ENCODE measurements at regions not wholly inside any gene's neighbourhood (a gene's known extent, or its start where the extent isn't known, plus 50 kb on each side); places are given as distances from the start of the nearest gene placed in this dataset.
"Not testable (repeated sequence)": the region's sequence is repeated elsewhere in the genome, so short reads cannot be mapped to it uniquely, and the experiment has no call there.

GRCh38 chr22:49704345-49705215 lies 123.1 kb downstream of the BRD1 start:
- H3K4me3 Mint-ChIP-seq = no peak overlapping the region
- no peaks in the 10 kb centered on the region for H3K36me3 Mint-ChIP-seq (ENCODE audit: low read depth)
- H3K27me3 Mint-ChIP-seq = peaks cover 24% of the 10 kb centered on the region
- H3K27ac Mint-ChIP-seq = no peak overlapping the region
- POLR2A ChIA-PET = no interaction called here
- no peaks in the 10 kb centered on the region for H3K4me1 Mint-ChIP-seq
- DNase-seq = no peak
- CTCF ChIA-PET = interaction anchor here (0.6 to 0.7 kb wide), 2 partner anchors 358 to 1275 kb away, joined by 3 read pairs; no protein-coding TSS in a partner anchor
- H3K9me3 Mint-ChIP-seq = peaks cover 10% of the 10 kb centered on the region

DNA sequence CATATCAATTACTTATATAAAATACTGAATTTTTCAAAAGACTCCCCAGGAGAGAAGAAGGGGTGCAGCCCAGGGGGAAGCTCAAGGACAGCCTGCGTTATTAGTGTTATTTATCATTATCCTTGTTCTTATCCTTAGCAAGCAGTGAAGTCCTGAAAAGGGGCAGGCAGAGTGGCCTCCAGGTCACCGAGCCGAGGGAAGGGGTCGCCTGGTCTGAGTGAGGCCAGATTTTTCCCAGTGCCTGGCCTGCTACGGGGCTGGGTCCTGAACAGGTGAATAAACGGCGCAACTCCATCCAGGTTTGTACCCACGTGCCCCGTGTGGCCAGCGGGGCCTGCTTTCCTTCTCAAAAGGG lies 123.7 kb downstream of the BRD1 start:
- no peaks in the 10 kb centered on the region for H3K36me3 Mint-ChIP-seq (ENCODE audit: low read depth)
- H3K27me3 Mint-ChIP-seq = peaks cover 24% of the 10 kb centered on the region
- ChIA-PET POLR2A (no interaction called here), CTCF (no interaction called here)
- H3K4me1 Mint-ChIP-seq = no peaks in the 10 kb centered on the region
- peaks cover 10% of the 10 kb centered on the region for H3K9me3 Mint-ChIP-seq
- no peak overlapping the region for H3K4me3 Mint-ChIP-seq
- no peak overlapping the region for H3K27ac Mint-ChIP-seq
- DNase-seq = no peak

DNA sequence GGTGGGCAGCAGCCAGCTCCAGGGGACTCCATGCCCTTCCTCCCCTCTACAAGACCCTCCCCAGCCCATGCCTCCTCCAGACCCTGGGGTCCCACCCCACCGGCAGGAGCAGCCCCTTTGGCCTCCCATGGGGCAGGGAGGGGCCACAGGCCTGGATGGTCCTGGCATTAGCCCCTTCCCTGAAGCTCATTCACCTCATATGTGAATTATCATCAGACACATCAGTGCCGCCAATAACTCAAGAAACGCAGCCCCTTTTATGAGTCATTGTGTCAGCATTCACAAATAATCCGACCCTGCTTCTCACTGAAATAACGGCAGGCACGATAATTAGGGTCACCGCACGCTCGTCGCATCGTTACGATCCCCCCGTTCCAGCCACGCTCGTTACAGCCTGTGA lies 124.2 kb downstream of the BRD1 start:
- no peaks in the 10 kb centered on the region for H3K4me1 Mint-ChIP-seq
- DNase-seq = no peak
- H3K27ac Mint-ChIP-seq = no peak overlapping the region
- peaks cover 9% of the 10 kb centered on the region for H3K9me3 Mint-ChIP-seq
- POLR2A ChIA-PET = no interaction called here
- peaks cover 22% of the 10 kb centered on the region for H3K27me3 Mint-ChIP-seq
- H3K36me3 Mint-ChIP-seq (ENCODE audit: low read depth) = no peaks in the 10 kb centered on the region
- no peak overlapping the region for H3K4me3 Mint-ChIP-seq
- CTCF ChIA-PET = no interaction called here

GRCh38 chr22:49702068-49702397 lies 125.6 kb downstream of the BRD1 start:
- Mint-ChIP-seq H3K9me3 (peaks cover 11% of the 10 kb centered on the region), H3K27ac (no peak overlapping the region), H3K4me1 (no peaks in the 10 kb centered on the region), H3K27me3 (peaks cover 17% of the 10 kb centered on the region), H3K4me3 (no peak overlapping the region), H3K36me3 (ENCODE audit: low read depth) (no peaks in the 10 kb centered on the region)
- CTCF ChIA-PET = no interaction called here
- DNase-seq = no peak
- POLR2A ChIA-PET = no interaction called here

DNA sequence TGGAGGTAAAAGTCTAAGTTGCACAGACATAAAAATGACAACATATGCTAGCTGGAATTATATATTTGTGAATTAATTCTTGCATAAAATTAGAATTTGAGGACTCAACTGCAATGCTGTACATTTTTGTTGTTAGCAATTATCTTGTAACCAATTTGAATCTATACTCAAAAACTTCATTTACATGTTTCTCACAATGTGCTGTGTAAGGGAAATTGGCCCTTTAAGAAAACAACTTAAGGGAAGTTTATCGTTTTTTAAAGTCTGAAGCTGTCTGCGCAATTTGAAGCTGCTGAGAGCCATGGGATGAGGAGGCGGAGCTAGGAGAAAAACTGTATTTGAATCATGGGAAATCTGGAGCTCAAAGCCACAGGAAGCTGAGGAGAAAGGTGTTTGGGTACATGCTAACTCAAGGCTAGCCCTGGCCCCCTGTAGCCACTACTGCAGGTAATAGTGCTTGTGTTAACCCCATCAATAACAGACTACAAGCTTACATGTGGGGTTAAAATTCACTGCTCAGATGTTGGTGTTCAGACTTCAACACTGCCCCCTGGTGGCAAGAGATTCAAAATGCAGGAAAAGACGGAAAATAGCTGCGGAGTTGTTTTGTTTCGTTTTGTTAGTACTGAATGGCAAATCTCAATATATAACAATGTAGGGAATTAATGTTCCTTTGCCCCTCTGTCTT lies 126.1 kb downstream of the BRD1 start:
- Mint-ChIP-seq H3K4me3 (no peak overlapping the region), H3K27me3 (peaks cover 15% of the 10 kb centered on the region), H3K4me1 (no peaks in the 10 kb centered on the region), H3K27ac (no peak overlapping the region), H3K9me3 (peaks cover 12% of the 10 kb centered on the region), H3K36me3 (ENCODE audit: low read depth) (no peaks in the 10 kb centered on the region)
- ChIA-PET CTCF (interaction anchor here (0.6 kb wide), 1 partner anchor 356 kb away, joined by 3 read pairs; no protein-coding TSS in a partner anchor), POLR2A (no interaction called here)
- DNase-seq = no peak

GRCh38 chr22:49699928-49700498 lies 127.7 kb downstream of the BRD1 start:
- Mint-ChIP-seq H3K27me3 (peaks cover 8% of the 10 kb centered on the region), H3K4me3 (no peak overlapping the region), H3K36me3 (ENCODE audit: low read depth) (no peaks in the 10 kb centered on the region), H3K9me3 (peaks cover 12% of the 10 kb centered on the region), H3K4me1 (no peaks in the 10 kb centered on the region), H3K27ac (no peak overlapping the region)
- DNase-seq = no peak
- CTCF ChIA-PET = no interaction called here
- POLR2A ChIA-PET = no interaction called here

- CTCF ChIA-PET = no interaction called here
- H3K4me1 Mint-ChIP-seq = no peaks in the 10 kb centered on the region
- no peak overlapping the region for H3K4me3 Mint-ChIP-seq
- no peaks in the 10 kb centered on the region for H3K36me3 Mint-ChIP-seq (ENCODE audit: low read depth)
- POLR2A ChIA-PET = no interaction called here
- no peak for DNase-seq
- peaks cover 6% of the 10 kb centered on the region for H3K27me3 Mint-ChIP-seq
- H3K27ac Mint-ChIP-seq = no peak overlapping the region
- H3K9me3 Mint-ChIP-seq = peaks cover 12% of the 10 kb centered on the region
Observed at GRCh38 chr22:49699476-49699875, 128.2 kb downstream of the BRD1 start.

DNA sequence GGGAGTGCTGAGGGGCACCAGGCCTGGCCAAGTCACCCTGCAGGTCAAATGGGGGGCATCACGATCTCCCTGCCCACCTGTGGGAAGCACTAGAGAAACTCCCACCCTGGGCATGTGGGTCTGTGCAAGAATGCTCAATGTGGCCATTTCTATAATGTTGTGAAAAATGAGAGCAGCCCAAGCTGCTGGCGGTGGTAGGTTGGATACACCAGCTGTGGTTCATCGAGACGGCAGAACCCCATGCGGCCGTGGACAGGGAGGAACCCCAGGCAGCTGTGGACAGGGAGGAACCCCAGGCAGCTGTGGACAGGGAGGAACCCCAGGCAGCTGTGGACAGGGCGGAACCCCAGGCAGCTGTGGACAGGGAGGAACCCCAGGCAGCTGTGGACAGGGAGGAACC lies 129.1 kb downstream of the BRD1 start:
- H3K4me1 Mint-ChIP-seq; H3K27ac Mint-ChIP-seq; H3K4me3 Mint-ChIP-seq; CTCF ChIA-PET; H3K27me3 Mint-ChIP-seq; DNase-seq; H3K36me3 Mint-ChIP-seq (ENCODE audit: low read depth); POLR2A ChIA-PET: not testable (repeated sequence)
- peaks cover 12% of the 10 kb centered on the region for H3K9me3 Mint-ChIP-seq

DNA sequence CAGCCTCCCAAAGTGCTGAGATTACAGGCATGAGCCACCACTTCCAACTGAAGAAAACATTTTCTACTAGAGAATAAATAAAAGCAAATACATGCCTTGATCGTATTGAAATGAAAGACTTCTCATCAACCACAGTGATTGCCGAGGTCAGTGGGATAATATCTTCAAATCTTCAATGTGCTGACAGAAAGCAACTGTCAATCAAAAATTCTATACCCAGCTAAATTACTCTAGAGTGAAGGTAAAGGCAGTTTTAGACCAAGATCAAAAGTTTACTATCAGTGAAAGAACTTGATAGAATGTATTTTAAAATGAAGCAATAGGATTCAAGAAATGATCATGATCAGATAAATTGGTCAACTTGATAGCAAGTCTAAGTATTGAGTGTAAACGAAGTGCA lies 130.6 kb downstream of the BRD1 start:
- Mint-ChIP-seq H3K27me3 (no peaks in the 10 kb centered on the region), H3K4me1 (no peaks in the 10 kb centered on the region), H3K9me3 (peaks cover 8% of the 10 kb centered on the region), H3K4me3 (no peak overlapping the region), H3K27ac (no peak overlapping the region), H3K36me3 (ENCODE audit: low read depth) (no peaks in the 10 kb centered on the region)
- CTCF ChIA-PET = no interaction called here
- no peak for DNase-seq
- POLR2A ChIA-PET = no interaction called here

DNA sequence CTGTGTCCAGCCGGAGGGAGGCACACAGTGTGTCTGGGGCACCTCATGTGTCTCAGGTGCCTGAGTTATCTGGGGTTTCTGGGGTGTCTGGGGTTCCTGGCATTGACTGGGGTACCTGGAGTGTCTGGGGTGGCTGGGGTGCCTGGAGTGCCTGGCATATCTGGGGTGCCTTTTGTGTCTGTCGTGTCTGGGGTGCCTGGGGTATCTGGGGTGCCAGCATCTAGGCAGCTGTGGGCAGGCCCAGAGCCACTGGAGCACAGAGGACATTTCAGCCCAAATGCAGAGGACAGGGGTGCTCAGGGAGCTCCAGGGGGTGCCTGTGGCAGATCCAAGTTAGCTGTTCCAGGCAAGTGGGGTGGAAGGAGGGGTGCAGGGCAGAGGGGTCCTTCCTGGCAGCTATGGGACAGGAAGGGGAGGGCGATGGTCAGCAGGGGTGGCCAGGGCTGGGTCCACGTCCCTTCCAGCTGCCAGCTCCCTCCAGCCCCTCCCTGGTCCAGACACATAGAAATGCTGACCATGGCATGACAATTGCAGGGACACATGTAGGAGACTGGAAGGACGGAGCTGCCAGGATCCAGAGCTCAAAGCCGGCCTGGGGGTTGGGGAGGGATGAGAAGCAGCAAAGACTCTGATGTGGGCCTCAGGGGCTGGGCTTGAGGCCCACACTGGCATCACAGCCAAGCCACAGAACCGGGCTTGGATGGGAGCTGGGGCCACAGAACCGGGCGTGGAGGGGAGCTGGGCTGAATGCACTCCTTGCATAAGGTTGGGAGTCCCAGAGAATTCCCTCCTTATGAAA lies 133.0 kb downstream of the BRD1 start:
- no peak overlapping the region for H3K27ac Mint-ChIP-seq
- H3K27me3 Mint-ChIP-seq = no peaks in the 10 kb centered on the region
- peaks cover 3% of the 10 kb centered on the region for H3K9me3 Mint-ChIP-seq
- H3K36me3 Mint-ChIP-seq (ENCODE audit: low read depth) = no peaks in the 10 kb centered on the region
- POLR2A ChIA-PET = no interaction called here
- H3K4me3 Mint-ChIP-seq = no peak overlapping the region
- H3K4me1 Mint-ChIP-seq = no peaks in the 10 kb centered on the region
- CTCF ChIA-PET = interaction anchor here (1.0 kb wide), 1 partner anchor 16 kb away, joined by 3 read pairs; no protein-coding TSS in a partner anchor
- DNase-seq = no peak

GRCh38 chr22:49693848-49694247 lies 133.8 kb downstream of the BRD1 start:
- H3K4me3 Mint-ChIP-seq = no peak overlapping the region
- CTCF ChIA-PET = interaction anchor here (1.0 kb wide), 1 partner anchor 15 kb away, joined by 3 read pairs; no protein-coding TSS in a partner anchor
- no peaks in the 10 kb centered on the region for H3K4me1 Mint-ChIP-seq
- no peak overlapping the region for H3K27ac Mint-ChIP-seq
- no peaks in the 10 kb centered on the region for H3K27me3 Mint-ChIP-seq
- H3K9me3 Mint-ChIP-seq = peaks cover 3% of the 10 kb centered on the region
- POLR2A ChIA-PET = no interaction called here
- DNase-seq = no peak
- no peaks in the 10 kb centered on the region for H3K36me3 Mint-ChIP-seq (ENCODE audit: low read depth)

- Mint-ChIP-seq H3K27ac (no peak overlapping the region), H3K36me3 (ENCODE audit: low read depth) (no peaks in the 10 kb centered on the region), H3K4me3 (no peak overlapping the region), H3K27me3 (no peaks in the 10 kb centered on the region), H3K4me1 (no peaks in the 10 kb centered on the region), H3K9me3 (peaks cover 3% of the 10 kb centered on the region)
- POLR2A ChIA-PET = no interaction called here
- DNase-seq = no peak
- CTCF ChIA-PET = no interaction called here
Observed at GRCh38 chr22:49693416-49693815, 134.3 kb downstream of the BRD1 start.

Measured in activated CD4-positive, alpha-beta T cell treated with anti-CD3 and anti-CD28 coated beads, Interleukin-2, amount 10 ng/mL, durations not matched to agents 7 days and 5 days (primary cell).